H9 (cell line): ENCODE measurements at regions not wholly inside any gene's neighbourhood (a gene's known extent, or its start where the extent isn't known, plus 50 kb on each side); places are given as distances from the start of the nearest gene placed in this dataset.

ENCODE experiments used
- DNase-seq: peaks from one replicate; pipeline ENCODE4 v3.0.0-alpha.2; 2017
- H2AFZ ChIP-seq: one replicate; pipeline ENCODE4 v1.6.1; 2013; ENCODE audit warnings: mild to moderate bottlenecking, low read length, control low read depth, moderate library complexity
- H2AK5ac ChIP-seq: 2 replicates; pipeline ENCODE4 v1.6.1; 2013; ENCODE audit warnings: low read length, control low read depth, mixed read lengths; ENCODE audit not compliant: insufficient read length
- H2BK120ac ChIP-seq: one replicate; pipeline ENCODE4 v1.6.1; 2013; ENCODE audit warnings: low read depth, mild to moderate bottlenecking, low read length, control low read depth, inconsistent platforms; ENCODE audit not compliant: poor library complexity, severe bottlenecking
- H2BK12ac ChIP-seq: 2 replicates; pipeline ENCODE4 v1.6.1; 2013; ENCODE audit warnings: low read length, control low read depth, mixed read lengths, low read depth; ENCODE audit not compliant: insufficient read length
- H2BK15ac ChIP-seq: 2 replicates; pipeline ENCODE4 v1.6.1; 2013; ENCODE audit warnings: low read depth, low read length, control low read depth
- H2BK20ac ChIP-seq: one replicate; pipeline ENCODE4 v1.6.1; 2013; ENCODE audit warnings: low read depth, mild to moderate bottlenecking, low read length, control low read depth, inconsistent platforms; ENCODE audit not compliant: poor library complexity, severe bottlenecking
- H2BK5ac ChIP-seq: 2 replicates; pipeline ENCODE4 v1.6.1; 2013; ENCODE audit warnings: low read length, control low read depth, mixed read lengths; ENCODE audit not compliant: insufficient read length
- H3K14ac ChIP-seq: 2 replicates; pipeline ENCODE4 v1.6.1; 2013; ENCODE audit warnings: low read length, control low read depth; ENCODE audit not compliant: insufficient read depth
- H3K18ac ChIP-seq: 2 replicates; pipeline ENCODE4 v1.6.1; 2013; ENCODE audit warnings: low read depth, mild to moderate bottlenecking, mixed read lengths, low read length, control low read depth; ENCODE audit not compliant: insufficient read length
- H3K23ac ChIP-seq: 2 replicates; pipeline ENCODE4 v1.6.1; 2013; ENCODE audit warnings: low read length, control low read depth, mixed read lengths, low read depth; ENCODE audit not compliant: insufficient read length
- H3K23me2 ChIP-seq: 2 replicates; pipeline ENCODE4 v1.6.1; 2013; ENCODE audit warnings: low read depth, mild to moderate bottlenecking, mixed read lengths, low read length, control low read depth; ENCODE audit not compliant: insufficient read length, poor library complexity, severe bottlenecking
- H3K27ac ChIP-seq: 2 replicates; pipeline ENCODE4 v1.5.1; 2013; ENCODE audit warnings: low read length, control low read depth, mixed read lengths, low read depth; ENCODE audit not compliant: insufficient read length
- H3K27me3 ChIP-seq: 2 replicates; pipeline ENCODE4 v1.6.1; 2013; ENCODE audit warnings: low read length, control low read depth, inconsistent platforms; ENCODE audit not compliant: insufficient read depth
- H3K4ac ChIP-seq: 2 replicates; pipeline ENCODE4 v1.6.1; 2013; ENCODE audit warnings: low read depth, mild to moderate bottlenecking, control low read depth, inconsistent platforms, low read length, moderate library complexity
- H3K4me1 ChIP-seq: 2 replicates; pipeline ENCODE4 v1.6.1; 2013; ENCODE audit warnings: low read length, control low read depth, inconsistent platforms; ENCODE audit not compliant: insufficient read depth
- H3K4me2 ChIP-seq: 2 replicates; pipeline ENCODE4 v1.6.1; 2013; ENCODE audit warnings: low read length, control low read depth, mixed read lengths; ENCODE audit not compliant: insufficient read length, insufficient read depth
- H3K56ac ChIP-seq: 2 replicates; pipeline ENCODE4 v1.6.1; 2013; ENCODE audit warnings: low read depth, mild to moderate bottlenecking, mixed read lengths, low read length, control low read depth; ENCODE audit not compliant: insufficient read length
- H3K79me1 ChIP-seq: 2 replicates; pipeline ENCODE4 v1.6.1; 2013; ENCODE audit warnings: low read depth, mild to moderate bottlenecking, moderate library complexity, low read length, control low read depth, inconsistent platforms; ENCODE audit not compliant: insufficient read depth, poor library complexity, severe bottlenecking
- H3K79me2 ChIP-seq: 2 replicates; pipeline ENCODE4 v1.6.1; 2013; ENCODE audit warnings: low read length, control low read depth, inconsistent platforms; ENCODE audit not compliant: insufficient read depth
- H3K9ac ChIP-seq: 2 replicates; pipeline ENCODE4 v1.6.1; 2013; ENCODE audit warnings: low read length, control low read depth, mixed read lengths; ENCODE audit not compliant: insufficient read length; ENCODE audit errors: extremely low read depth
- H3K9me3 ChIP-seq: one replicate; pipeline ENCODE4 v1.6.1; 2013; ENCODE audit warnings: low read depth, low read length, inconsistent platforms; ENCODE audit not compliant: control insufficient read depth
- H3T11ph ChIP-seq: one replicate; pipeline ENCODE4 v1.6.1; 2013; ENCODE audit warnings: mild to moderate bottlenecking, low read length, control low read depth, inconsistent platforms
- H4K20me1 ChIP-seq: one replicate; pipeline ENCODE4 v1.6.1; 2013; ENCODE audit not compliant: control insufficient read depth, insufficient read length, insufficient read depth
- H4K5ac ChIP-seq: 2 replicates; pipeline ENCODE4 v1.6.1; 2013; ENCODE audit warnings: low read depth, mild to moderate bottlenecking, mixed read lengths, low read length, control low read depth; ENCODE audit not compliant: insufficient read length
- H4K8ac ChIP-seq: replicated peaks from 2 replicates; pipeline ENCODE4 v1.6.1; 2013; ENCODE audit warnings: low read length, control low read depth, mixed read lengths, low read depth; ENCODE audit not compliant: insufficient read length
- H4K91ac ChIP-seq: 2 replicates; pipeline ENCODE4 v1.6.1; 2013; ENCODE audit warnings: low read depth, mild to moderate bottlenecking, moderate library complexity, mixed read lengths, low read length, control low read depth; ENCODE audit not compliant: insufficient read length
- H3K27ac Mint-ChIP-seq, 3 experiments: 2 replicates in 2 of 3; 3 replicates in 1 of 3; pipeline ENCODE4 v1.8.0; 2020 to 2021; ENCODE audit warnings: mixed read lengths in 3 of 3, mild to moderate bottlenecking in 1 of 3, moderate library complexity in 1 of 3
- H3K27me3 Mint-ChIP-seq: 2 replicates; pipeline ENCODE4 v1.8.0; 2021; ENCODE audit warnings: low read depth, mild to moderate bottlenecking, moderate library complexity, mixed read lengths
- H3K36me3 Mint-ChIP-seq, 3 experiments: 2 replicates in 2 of 3; 3 replicates in 1 of 3; pipeline ENCODE4 v1.8.0; 2020 to 2021; ENCODE audit warnings: low read depth in 3 of 3, mixed read lengths in 3 of 3; ENCODE audit not compliant: insufficient read depth in 1 of 3
- H3K4me1 Mint-ChIP-seq, 2 experiments: 2 replicates each; pipeline ENCODE4 v1.8.0; 2020; ENCODE audit warnings: mixed read lengths in 2 of 2
- H3K4me3 Mint-ChIP-seq, 2 experiments: 2 replicates in 1 of 2; 3 replicates in 1 of 2; pipeline ENCODE4 v1.8.0; 2020 to 2021; ENCODE audit warnings: mild to moderate bottlenecking in 2 of 2, mixed read lengths in 2 of 2, moderate library complexity in 1 of 2
- H3K9me3 Mint-ChIP-seq, 2 experiments: 2 replicates in 1 of 2; 3 replicates in 1 of 2; pipeline ENCODE4 v1.8.0; 2020; ENCODE audit warnings: mild to moderate bottlenecking in 2 of 2, mixed read lengths in 2 of 2, moderate library complexity in 1 of 2
- WGBS: extraction: QIAGEN DNeasy Blood & Tissue Kit; methylation state at CpG from one replicate; pipeline ENCODE4 v1.1.7; 2013; ENCODE audit warnings: missing lambda C conversion rate, low lambda C conversion rate, mixed read lengths; ENCODE audit not compliant: insufficient read length; ENCODE audit errors: extremely low coverage; 5-methylcytosine and 5-hydroxymethylcytosine counted together
- TF ChIP-seq, protein P1 (sequence below): fragments of 200-600 bp; sonication (generic); conservative IDR thresholded peaks from 3 replicates; pipeline ENCODE4 v1.8.0; 2021; ENCODE audit warnings: antibody characterized with exemption, mild to moderate bottlenecking

DNA sequence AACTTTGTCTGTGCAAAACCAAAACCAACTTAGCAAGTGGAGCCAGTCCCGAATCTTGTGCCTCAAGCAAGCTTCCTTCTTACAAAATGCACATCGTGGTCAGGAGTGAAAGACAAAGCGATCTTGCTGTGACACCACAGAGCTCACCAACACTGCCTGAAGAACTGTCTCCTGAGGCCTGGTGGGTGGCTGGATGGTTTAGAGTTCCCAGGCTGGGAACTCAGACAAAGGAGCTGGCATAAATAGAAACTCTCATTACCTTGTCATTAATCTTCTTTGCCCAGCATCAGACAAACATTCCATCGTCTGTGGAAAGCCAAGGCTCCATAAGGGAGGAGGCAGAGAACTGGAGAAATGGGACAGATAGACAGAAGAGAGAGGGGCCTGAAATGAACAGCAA lies 144.8 kb downstream of the KCNA5 start:
- H2BK12ac ChIP-seq: no peak overlapping the region
- Mint-ChIP-seq H3K4me1 (0 out of 4 replicates have a peak, but pooled peaks cover 0 to 2% of the 10 kb centered on the region in 2 experiments), H3K9me3 (no peaks in the 10 kb centered on the region; a peak in 1 of 5 replicates), H3K36me3 (no peaks in the 10 kb centered on the region; a peak in 1 of 7 replicates), H3K27ac (no peak overlapping the region), H3K4me3 (no peak overlapping the region), H3K27me3 (no peaks in the 10 kb centered on the region; the same call in 1 of the 2 replicates)
- no peak overlapping the region for H3K4me2 ChIP-seq
- no peak overlapping the region for H3K27ac ChIP-seq
- no peak overlapping the region for H3K18ac ChIP-seq
- TF ChIP-seq, protein P1, sequence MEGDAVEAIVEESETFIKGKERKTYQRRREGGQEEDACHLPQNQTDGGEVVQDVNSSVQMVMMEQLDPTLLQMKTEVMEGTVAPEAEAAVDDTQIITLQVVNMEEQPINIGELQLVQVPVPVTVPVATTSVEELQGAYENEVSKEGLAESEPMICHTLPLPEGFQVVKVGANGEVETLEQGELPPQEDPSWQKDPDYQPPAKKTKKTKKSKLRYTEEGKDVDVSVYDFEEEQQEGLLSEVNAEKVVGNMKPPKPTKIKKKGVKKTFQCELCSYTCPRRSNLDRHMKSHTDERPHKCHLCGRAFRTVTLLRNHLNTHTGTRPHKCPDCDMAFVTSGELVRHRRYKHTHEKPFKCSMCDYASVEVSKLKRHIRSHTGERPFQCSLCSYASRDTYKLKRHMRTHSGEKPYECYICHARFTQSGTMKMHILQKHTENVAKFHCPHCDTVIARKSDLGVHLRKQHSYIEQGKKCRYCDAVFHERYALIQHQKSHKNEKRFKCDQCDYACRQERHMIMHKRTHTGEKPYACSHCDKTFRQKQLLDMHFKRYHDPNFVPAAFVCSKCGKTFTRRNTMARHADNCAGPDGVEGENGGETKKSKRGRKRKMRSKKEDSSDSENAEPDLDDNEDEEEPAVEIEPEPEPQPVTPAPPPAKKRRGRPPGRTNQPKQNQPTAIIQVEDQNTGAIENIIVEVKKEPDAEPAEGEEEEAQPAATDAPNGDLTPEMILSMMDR: no peak
- no peaks in the 10 kb centered on the region for H3K79me1 ChIP-seq
- no peaks in the 10 kb centered on the region for H3K23me2 ChIP-seq
- no peak overlapping the region for H2BK20ac ChIP-seq
- no peak overlapping the region for H3K9ac ChIP-seq
- H3K23ac ChIP-seq: no peak overlapping the region
- no peak overlapping the region for H4K5ac ChIP-seq
- no peaks in the 10 kb centered on the region for H3K27me3 ChIP-seq
- no peak overlapping the region for H2AK5ac ChIP-seq
- H3K4me1 ChIP-seq: no peaks in the 10 kb centered on the region
- no peak overlapping the region for H3K4ac ChIP-seq
- no peaks in the 10 kb centered on the region for H3K9me3 ChIP-seq
- no peaks in the 10 kb centered on the region for H3K79me2 ChIP-seq
- H4K91ac ChIP-seq: no peak overlapping the region
- no peak overlapping the region for H4K8ac ChIP-seq
- H2AFZ ChIP-seq: no peak overlapping the region
- no CpG with 5 or more reads among the region's 4 CpGs for WGBS
- no peak for DNase-seq
- no peak overlapping the region for H2BK15ac ChIP-seq
- H2BK120ac ChIP-seq: no peak overlapping the region
- H3K14ac ChIP-seq: no peak overlapping the region
- no peak overlapping the region for H3T11ph ChIP-seq
- no peaks in the 10 kb centered on the region for H4K20me1 ChIP-seq
- H2BK5ac ChIP-seq: no peak overlapping the region
- no peak overlapping the region for H3K56ac ChIP-seq
